Type B pancreatic cell (in vitro differentiated cells): ENCODE measurements at regions not wholly inside any gene's neighbourhood (a gene's known extent, or its start where the extent isn't known, plus 50 kb on each side); places are given as distances from the start of the nearest gene placed in this dataset.

ENCODE experiments used
- DNase-seq: peaks from one replicate; pipeline ENCODE4 v3.0.0; 2021; ENCODE audit warnings: mixed read lengths; ENCODE audit not compliant: unreplicated experiment; ENCODE audit errors: extremely low spot score
- H3K27ac Mint-ChIP-seq: 2 replicates; pipeline ENCODE4 v1.8.0; 2021; ENCODE audit warnings: mild to moderate bottlenecking, mixed read lengths
- H3K27me3 Mint-ChIP-seq: 2 replicates; pipeline ENCODE4 v1.8.0; 2021; ENCODE audit warnings: mixed read lengths
- H3K36me3 Mint-ChIP-seq: 2 replicates; pipeline ENCODE4 v1.8.0; 2021; ENCODE audit warnings: mixed read lengths
- H3K4me1 Mint-ChIP-seq: one replicate; pipeline ENCODE4 v1.8.0; 2021; ENCODE audit warnings: mixed read lengths; ENCODE audit not compliant: unreplicated experiment
- H3K4me3 Mint-ChIP-seq: 2 replicates; pipeline ENCODE4 v1.8.0; 2021; ENCODE audit warnings: mild to moderate bottlenecking, mixed read lengths
- H3K9me3 Mint-ChIP-seq: 2 replicates; pipeline ENCODE4 v1.8.0; 2021; ENCODE audit warnings: mixed read lengths
- CTCF ChIP-seq: fragments of 200-600 bp; sonication (generic); conservative IDR thresholded peaks from 2 replicates; pipeline ENCODE4 v1.5.0; 2021; ENCODE audit warnings: antibody characterized with exemption, mild to moderate bottlenecking

GRCh38 chr5:86814315-86814714, 196.6 kb downstream of the COX7C start:
- Mint-ChIP-seq H3K4me3 (no peak overlapping the region), H3K27ac (no peak overlapping the region), H3K4me1 (no peaks in the 10 kb centered on the region), H3K9me3 (no peaks in the 10 kb centered on the region), H3K36me3 (no peaks in the 10 kb centered on the region), H3K27me3 (no peaks in the 10 kb centered on the region)
- TF ChIP-seq CTCF: no peak
- DNase-seq: no peak

GRCh38 chr5:86814907-86815306, 197.2 kb downstream of the COX7C start:
- H3K4me1 Mint-ChIP-seq: no peaks in the 10 kb centered on the region
- TF ChIP-seq CTCF: no peak
- no peak overlapping the region for H3K27ac Mint-ChIP-seq
- no peaks in the 10 kb centered on the region for H3K9me3 Mint-ChIP-seq
- no peak overlapping the region for H3K4me3 Mint-ChIP-seq
- no peak for DNase-seq
- H3K27me3 Mint-ChIP-seq: no peaks in the 10 kb centered on the region
- no peaks in the 10 kb centered on the region for H3K36me3 Mint-ChIP-seq

DNA sequence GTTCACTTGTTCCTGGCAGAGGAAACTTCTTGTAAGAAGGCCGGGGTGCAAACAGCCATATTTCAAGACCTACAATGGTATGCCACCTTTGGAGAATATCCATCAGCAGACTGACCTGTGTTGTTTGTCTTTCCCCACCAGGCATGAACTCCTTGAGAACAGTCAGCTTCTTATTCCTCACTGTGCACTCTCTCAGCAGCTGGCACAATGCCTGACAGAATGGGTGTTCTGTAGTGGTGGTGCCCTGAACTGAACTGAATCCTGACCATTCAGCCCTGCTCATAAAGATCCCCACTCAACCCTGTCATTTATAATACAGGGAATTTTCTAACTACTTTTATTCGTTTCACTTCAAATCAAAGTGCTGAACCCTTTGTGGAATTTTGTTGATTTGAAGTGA, 206.9 kb downstream of the COX7C start:
- Mint-ChIP-seq H3K36me3 (no peaks in the 10 kb centered on the region), H3K4me3 (no peak overlapping the region), H3K9me3 (no peaks in the 10 kb centered on the region), H3K27me3 (no peaks in the 10 kb centered on the region), H3K4me1 (no peaks in the 10 kb centered on the region), H3K27ac (no peak overlapping the region)
- no peak for DNase-seq
- no peak for TF ChIP-seq CTCF

DNA sequence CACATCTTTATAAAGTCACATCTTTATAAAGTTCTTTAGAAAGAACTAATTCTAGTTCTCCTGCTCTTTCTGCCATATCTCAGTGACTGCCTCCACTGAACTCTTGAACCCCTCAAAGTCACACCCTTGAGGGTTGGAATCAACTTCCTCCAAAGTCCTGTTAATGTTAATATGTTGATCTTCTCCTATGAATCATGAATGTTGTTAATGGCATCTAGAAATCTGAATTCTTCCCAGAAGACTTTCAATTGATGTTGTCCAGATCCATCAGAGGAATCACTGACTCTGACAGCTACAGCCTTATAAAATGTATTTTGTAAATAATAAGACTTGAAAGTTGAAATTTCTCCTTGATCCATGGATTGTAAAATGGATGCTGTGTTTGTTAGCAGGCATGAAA, 213.4 kb downstream of the COX7C start:
- Mint-ChIP-seq H3K4me3 (no peak overlapping the region), H3K36me3 (no peaks in the 10 kb centered on the region)

DNA sequence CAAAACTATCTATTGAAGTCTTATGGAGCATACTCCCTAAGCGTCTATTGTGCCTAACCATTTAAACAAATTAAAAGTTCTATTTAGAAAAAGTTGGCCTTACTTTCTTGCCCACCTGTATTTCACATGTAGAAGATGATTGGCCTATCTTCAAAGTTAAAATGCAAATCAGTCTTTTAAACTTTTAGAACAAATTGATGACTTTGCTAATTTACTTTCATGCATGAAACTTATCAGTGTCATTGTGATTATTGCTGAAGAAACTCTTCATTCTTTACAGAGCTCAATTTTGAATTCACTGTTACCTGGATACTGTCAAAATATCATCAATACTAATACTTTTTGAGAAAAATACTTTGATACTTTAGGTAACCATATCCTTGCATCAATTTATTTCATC, 216.1 kb downstream of the COX7C start:
- no peak for DNase-seq
- H3K27me3 Mint-ChIP-seq: no peaks in the 10 kb centered on the region
- no peak for TF ChIP-seq CTCF
- no peak overlapping the region for H3K27ac Mint-ChIP-seq
- no peak overlapping the region for H3K4me3 Mint-ChIP-seq
- no peaks in the 10 kb centered on the region for H3K4me1 Mint-ChIP-seq
- peaks cover 5% of the 10 kb centered on the region for H3K9me3 Mint-ChIP-seq
- H3K36me3 Mint-ChIP-seq: no peaks in the 10 kb centered on the region

More for the DNA sequence above, 213.4 kb downstream of the COX7C start:
- DNase-seq: no peak
- peaks cover 5% of the 10 kb centered on the region for H3K9me3 Mint-ChIP-seq
- no peak overlapping the region for H3K27ac Mint-ChIP-seq
- H3K27me3 Mint-ChIP-seq: no peaks in the 10 kb centered on the region
- no peaks in the 10 kb centered on the region for H3K4me1 Mint-ChIP-seq
- no peak for TF ChIP-seq CTCF

DNA sequence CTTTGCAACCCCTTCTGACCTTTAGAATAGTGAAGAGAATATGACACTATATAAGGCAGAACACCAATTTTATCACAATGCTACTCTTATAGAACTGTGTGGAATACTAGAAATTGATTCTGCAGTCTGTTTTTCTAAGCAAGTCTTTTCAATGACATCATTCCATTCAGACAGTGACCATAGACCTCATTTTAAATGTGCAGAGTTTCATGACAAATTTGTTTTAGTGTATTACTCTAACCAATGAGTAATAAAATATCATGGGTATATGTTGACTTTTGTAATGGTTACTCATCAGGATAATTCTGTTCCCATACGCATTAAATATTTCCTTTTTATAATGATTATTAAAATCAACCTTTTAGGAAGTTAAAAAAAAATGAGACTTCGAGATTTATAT, 219.9 kb downstream of the COX7C start:
- Mint-ChIP-seq H3K27me3 (no peaks in the 10 kb centered on the region), H3K27ac (no peak overlapping the region), H3K9me3 (no peaks in the 10 kb centered on the region), H3K4me3 (no peak overlapping the region), H3K36me3 (no peaks in the 10 kb centered on the region), H3K4me1 (no peaks in the 10 kb centered on the region)
- no peak for DNase-seq
- no peak for TF ChIP-seq CTCF
